Choroid plexus epithelial cell (primary cell): ENCODE measurements at regions not wholly inside any gene's neighbourhood (a gene's known extent, or its start where the extent isn't known, plus 50 kb on each side); places are given as distances from the start of the nearest gene placed in this dataset.

ENCODE experiments used
- DNase-seq: peaks from one replicate; pipeline ENCODE4 v3.0.0-alpha.2; 2010; ENCODE audit warnings: low read depth
- H3K4me3 ChIP-seq: 2 replicates; pipeline ENCODE4 v1.5.1; 2011; ENCODE audit warnings: low read depth, mild to moderate bottlenecking, control low read depth, low read length, moderate library complexity
- CTCF ChIP-seq: conservative IDR thresholded peaks from 2 replicates; pipeline ENCODE4 v1.5.1; 2011; ENCODE audit warnings: low read depth, mild to moderate bottlenecking, control low read depth, inconsistent platforms, low read length, moderate library complexity

- TF ChIP-seq CTCF = no peak
- DNase-seq = peak; percentile 19
These were observed 179.3 kb upstream of the TMEM260 start for GRCh38 chr14:56400109-56400825.

GRCh38 chr14:56412468-56413434 lies 166.8 kb upstream of the TMEM260 start:
- TF ChIP-seq CTCF = no peak
- no peak for DNase-seq

More at GRCh38 chr14:56400109-56400825, 179.3 kb upstream of the TMEM260 start:
- no peak overlapping the region for H3K4me3 ChIP-seq

GRCh38 chr14:56413721-56414120 lies 165.9 kb upstream of the TMEM260 start:
- no peak for TF ChIP-seq CTCF
- H3K4me3 ChIP-seq = no peak overlapping the region
- DNase-seq = no peak

More at GRCh38 chr14:56412468-56413434, 166.8 kb upstream of the TMEM260 start:
- no peak overlapping the region for H3K4me3 ChIP-seq

GRCh38 chr14:56414236-56414635 lies 165.4 kb upstream of the TMEM260 start:
- no peak overlapping the region for H3K4me3 ChIP-seq
- DNase-seq = no peak
- TF ChIP-seq CTCF = no peak

- H3K4me3 ChIP-seq = no peak overlapping the region
- TF ChIP-seq CTCF = no peak
- DNase-seq = no peak
These were observed 163.4 kb upstream of the TMEM260 start for GRCh38 chr14:56416213-56416612.

- DNase-seq = no peak
- no peak for TF ChIP-seq CTCF
- H3K4me3 ChIP-seq = no peak overlapping the region
These were observed 162.4 kb upstream of the TMEM260 start for GRCh38 chr14:56417173-56417572.
